Daoy (cell line): ENCODE measurements at regions not wholly inside any gene's neighbourhood (a gene's known extent, or its start where the extent isn't known, plus 50 kb on each side); places are given as distances from the start of the nearest gene placed in this dataset.

ENCODE experiments used
- DNase-seq: peaks from one replicate; pipeline ENCODE4 v3.0.0-alpha.2; 2015; ENCODE audit warnings: low read depth

DNA sequence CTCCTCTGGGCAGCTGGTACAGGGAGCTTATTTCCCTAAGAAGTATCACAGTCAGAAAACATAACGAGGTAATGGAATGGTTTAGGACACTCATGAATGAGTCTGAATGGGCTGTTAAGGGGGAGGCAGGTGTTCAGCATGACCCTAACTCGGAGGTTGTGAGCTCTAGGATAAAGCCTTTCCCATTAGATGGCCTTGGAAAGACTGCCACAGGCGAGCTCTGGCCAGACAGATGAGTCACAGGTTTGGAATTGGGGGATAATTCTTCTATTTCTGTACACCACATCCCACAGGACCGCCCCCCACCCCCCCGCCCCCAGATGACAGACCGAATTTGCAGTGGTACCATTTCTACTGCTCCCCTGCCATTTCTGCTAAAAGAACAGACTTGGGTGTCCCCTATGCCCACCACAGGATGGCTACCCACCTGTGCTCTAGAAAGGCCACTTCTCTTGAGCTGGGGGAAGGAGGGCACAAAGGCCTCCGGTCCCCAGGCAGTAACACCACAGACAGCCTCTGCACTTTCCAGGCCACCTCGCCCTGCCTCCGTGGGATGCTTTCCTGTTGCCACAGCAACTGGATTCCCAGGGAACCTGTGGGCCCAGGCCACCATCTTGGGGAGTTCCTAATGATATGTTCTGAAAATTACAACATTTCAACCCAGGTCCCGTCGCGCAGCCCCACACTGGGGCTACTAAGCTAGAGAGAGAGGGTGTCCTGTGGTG lies 76.7 kb downstream of the TRIM29 start:
- peak; percentile 59 for DNase-seq

- DNase-seq = no peak
These were observed 77.4 kb downstream of the TRIM29 start for GRCh38 chr11:120060512-120060911.

DNA sequence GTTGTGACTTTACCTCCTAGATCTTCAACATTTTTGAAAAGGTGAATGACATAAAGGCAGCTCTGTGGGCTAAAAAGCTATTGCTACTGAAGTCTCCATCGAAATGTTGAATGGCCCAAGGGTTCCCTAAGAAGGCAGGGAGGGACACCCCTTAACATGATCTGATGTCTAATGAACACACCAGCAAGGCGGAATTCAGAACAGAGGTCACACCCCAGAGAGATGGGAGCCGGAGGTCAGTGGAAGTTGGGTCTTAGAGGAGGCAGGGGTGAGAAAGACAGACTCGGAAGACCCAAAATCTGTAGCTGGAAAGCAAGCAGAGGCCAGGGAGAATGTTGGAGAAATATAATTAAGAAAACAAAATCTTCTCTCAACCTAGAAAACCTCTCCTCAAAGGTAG lies 79.0 kb downstream of the TRIM29 start:
- no peak for DNase-seq

DNA sequence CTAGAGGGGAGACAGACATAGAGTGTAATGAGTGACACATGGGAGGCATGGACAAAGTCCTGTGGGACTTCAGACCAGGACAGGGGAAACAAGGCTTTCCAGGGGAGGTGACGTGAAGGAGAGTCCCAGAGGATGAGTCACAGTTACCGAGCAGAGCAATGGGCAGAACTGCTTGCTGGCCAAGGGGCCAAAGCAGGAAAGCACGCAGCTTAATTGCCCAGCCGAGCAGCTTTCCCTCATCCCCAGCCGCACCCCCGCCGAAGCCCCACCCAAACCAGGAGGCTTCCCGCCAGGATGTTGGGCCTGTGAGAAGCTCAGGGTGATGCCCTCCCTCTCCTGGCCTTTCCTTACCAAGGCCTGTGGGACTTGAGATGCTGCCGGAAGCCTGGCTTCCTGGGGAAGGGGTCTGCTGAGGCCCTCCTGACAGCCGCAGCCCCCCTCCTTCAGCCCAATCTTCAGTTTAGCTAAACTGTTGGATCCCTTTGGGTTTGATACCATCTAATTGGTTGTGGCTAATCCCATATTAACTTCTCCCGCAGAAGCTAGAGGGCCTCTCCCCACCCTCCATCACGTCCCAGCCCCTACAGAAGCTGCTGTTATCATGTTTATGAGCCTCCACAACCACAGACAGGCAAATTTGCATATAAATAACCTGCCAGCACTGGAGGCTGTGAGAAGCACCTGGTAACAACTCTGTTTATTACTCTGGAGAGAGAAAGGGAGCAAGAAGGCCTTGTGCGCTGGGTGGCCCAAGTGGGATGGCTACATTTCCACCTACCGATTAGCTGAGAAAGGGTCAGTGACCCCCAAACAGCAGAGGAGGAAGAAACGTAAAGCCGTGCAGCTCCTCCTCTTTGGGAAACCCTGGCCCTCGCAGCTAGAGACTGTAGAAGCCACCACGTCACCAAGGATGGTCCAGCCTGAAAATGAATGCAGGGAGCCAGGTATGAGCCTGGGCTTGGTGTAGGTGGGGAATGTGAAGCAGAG lies 80.0 kb downstream of the TRIM29 start:
- peak; percentile 80 for DNase-seq

- DNase-seq = no peak
These were observed 80.9 kb downstream of the TRIM29 start for GRCh38 chr11:120057028-120057330.

DNA sequence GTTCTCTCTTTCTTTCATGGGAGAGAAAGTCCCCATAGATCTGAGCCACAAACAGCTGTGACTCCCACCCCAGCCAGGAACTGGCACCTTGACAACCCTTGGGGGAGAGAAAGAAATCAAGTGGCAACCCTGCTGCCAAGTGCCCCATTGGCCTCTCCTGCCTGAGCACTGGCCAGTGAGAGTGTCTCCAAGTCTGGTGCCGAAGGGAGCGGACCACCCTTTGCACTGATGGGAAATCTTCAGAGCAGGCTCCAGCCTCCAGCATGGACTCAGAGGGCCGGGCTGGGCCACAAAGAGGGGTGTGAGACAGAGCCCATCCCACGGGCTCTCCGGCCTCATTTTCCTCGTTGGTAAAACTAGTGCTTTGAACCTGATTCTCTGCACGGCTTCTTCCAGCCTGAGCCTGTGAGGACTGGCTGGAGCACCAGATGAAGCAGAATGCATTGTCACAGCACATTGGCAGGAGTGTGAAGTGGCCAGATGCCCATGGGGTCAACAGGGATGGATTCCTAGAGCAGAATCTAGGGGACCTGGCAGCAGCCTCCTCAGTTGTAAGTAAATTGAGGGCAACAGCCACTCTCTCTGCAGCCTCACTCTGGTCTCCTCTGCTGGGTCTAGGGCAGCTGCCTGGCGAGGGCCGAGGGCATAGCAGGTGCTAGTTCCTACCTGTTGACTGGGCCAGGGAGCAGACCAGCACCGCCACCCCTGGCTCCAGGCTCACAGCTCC lies 81.4 kb downstream of the TRIM29 start:
- DNase-seq = no peak

GRCh38 chr11:120055646-120056045 lies 82.3 kb downstream of the TRIM29 start:
- DNase-seq = no peak

DNA sequence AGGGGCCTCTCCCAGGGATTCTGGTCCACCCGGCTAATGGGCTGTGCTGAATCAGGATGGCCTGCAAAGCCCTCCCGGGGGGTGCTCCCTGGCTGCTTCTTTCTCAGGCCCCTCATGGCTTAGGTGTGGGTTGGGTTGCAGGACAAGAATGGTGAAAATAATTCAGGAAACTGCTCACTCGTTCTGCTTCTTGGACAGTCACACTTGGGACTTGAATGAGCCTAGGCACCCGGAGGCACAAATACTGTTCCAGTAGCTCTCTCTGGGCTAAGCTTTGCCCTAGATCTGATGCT lies 83.2 kb downstream of the TRIM29 start:
- DNase-seq = no peak

GRCh38 chr11:120054016-120054752 lies 83.7 kb downstream of the TRIM29 start:
- no peak for DNase-seq

GRCh38 chr11:120052196-120052775 lies 85.6 kb downstream of the TRIM29 start:
- DNase-seq = no peak

DNA sequence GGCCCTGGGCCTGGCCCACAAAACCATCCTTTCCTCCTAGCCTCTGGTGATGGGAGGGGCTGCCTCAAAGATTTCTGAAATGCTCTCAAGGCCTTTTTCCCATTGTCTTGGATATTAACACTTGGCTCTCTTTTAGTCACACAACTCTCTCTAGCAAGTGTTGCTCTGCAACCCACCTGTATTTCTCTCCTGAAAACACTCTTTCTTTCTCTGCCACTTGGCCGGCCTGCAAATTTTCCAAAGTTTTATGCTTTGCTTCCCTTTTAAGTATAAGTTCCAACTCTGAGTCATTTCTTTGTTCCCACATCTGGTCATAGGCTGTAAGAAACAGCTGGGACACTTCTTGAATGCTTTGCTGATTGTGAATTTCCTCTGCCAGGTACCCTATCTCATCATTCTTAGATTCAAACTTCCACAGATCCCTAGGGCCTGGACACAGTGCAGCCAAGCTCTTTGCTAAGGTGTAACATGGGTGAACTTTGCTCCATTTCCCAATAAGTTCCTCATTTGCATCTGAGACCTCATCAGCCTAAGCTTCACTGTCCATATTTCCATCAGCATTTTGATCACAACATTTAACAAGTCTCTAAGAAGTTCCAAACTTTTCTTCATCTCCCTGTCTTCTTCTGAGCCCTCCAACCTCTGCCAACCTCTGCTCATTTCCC lies 93.8 kb downstream of the TRIM29 start:
- DNase-seq = no peak

DNA sequence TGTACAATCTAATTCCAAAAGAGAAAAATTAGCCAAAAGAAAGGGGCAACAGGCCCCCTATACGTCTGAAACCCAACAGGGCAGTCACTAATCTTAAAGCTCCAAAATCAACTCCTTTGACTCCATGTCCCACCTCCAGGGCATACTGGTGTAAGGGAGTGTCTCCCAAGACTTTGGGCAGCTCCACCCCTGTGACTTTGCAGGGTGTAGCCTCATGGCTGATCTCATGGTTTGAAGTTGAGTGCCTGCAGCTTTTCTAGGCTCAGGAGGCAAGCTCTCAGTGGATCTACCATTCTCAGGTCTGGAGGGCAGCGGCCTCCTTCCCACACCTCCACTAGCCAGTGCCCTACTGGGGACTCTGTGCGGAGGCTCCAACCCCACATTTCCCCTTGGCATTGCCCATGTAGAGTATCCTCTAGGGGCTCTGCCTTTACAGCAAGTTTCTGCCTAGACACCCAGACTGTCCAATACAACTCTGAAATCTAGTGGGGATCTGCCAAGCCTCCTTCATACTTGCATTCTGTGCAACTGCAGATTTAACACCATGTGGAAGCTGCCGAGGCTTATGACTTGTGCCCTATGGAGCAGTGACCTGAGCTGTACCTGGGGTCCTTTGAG lies 94.5 kb downstream of the TRIM29 start:
- DNase-seq = no peak

DNA sequence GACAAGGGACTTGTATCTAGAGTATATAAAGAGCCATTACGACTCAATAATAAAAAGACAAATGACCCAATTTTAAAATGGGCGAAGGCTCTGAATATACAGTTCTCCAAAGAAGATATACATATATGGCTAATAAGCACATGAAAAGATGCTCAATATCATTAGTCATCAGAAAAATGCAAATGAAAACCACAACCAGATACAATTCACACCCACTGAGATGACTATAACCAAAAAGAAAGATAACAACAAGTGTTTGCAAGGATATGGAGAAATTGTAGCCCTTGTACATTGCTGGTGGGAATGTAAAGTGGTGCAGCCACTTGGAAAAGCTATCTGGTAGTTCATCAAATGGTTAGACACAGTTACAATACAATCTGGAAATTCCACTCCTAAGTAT lies 96.3 kb downstream of the TRIM29 start:
- DNase-seq = no peak

GRCh38 chr11:120040151-120040840 lies 97.6 kb downstream of the TRIM29 start:
- no peak for DNase-seq

- DNase-seq = no peak
These were observed 98.9 kb downstream of the TRIM29 start for GRCh38 chr11:120039039-120039438.

- DNase-seq = no peak
These were observed 100.8 kb downstream of the TRIM29 start for GRCh38 chr11:120037111-120037510.

- DNase-seq = no peak
These were observed 102.2 kb downstream of the TRIM29 start for GRCh38 chr11:120035756-120036155.

DNA sequence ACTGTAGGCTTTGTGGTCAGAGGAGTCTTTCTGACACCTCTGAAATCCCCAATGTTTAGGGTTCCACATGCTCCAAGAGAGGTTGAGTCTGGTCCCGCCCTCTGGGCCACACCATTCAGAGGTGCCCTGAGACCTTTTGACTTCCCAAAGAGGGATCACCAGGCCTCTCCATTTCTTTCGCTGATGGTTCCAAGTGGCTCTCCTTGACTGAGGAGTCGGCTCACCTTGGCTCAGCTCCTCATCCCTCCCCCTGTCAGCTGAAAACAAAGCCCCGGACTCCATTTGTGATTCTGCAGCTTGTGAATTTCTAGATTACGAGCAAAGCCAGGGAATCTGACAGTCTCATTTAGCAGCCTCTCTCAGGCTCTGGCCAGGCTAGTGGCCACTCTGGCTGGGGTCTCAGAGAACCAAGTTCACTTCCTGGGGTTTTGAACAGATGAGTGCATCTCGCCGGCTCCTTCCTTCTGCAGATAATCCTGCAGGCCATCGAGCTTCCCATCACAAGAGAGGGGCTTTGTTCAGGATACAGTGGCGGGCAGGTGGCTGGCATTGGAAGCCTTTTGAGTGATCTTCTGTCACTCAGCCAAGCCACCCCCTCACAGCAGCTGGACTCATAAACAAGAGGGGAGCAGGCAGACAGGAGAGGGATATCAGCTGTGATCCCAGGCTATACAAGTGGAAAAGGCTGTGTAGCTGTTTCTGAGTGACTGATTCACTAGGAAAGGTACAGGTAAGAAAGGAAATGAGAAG lies 102.9 kb downstream of the TRIM29 start:
- no peak for DNase-seq

GRCh38 chr11:120034176-120034875 lies 103.6 kb downstream of the TRIM29 start:
- no peak for DNase-seq
